ENCODE measurements at regions not wholly inside any gene's neighbourhood (a gene's known extent, or its start where the extent isn't known, plus 50 kb on each side); places are given as distances from the start of the nearest gene placed in this dataset.
"Not testable (repeated sequence)": the region's sequence is repeated elsewhere in the genome, so short reads cannot be mapped to it uniquely, and the experiment has no call there.

DNA sequence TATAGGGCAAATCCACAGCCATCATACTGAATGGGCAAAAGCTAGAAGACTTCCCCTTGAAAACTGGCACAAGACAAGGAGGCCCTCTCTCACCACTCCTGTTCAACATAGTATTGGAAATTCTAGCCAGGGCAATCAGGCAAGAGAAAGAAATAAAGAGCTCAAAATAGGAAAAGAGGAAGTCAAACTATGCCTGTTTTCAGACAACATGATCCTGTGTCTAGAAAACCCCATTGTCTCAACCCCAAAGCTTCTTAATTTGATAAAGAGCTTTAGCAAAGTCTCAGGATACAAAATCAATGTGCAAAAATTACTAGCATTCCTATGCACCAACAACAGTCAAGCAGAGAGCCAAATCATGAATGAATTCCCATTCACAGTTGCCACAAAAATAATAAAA is 160.3 kb downstream of the CXXC4 start:
- DNase-seq (ENCODE audit: low read depth in 4 of 4, low spot score in 2 of 4): no peak

DNA sequence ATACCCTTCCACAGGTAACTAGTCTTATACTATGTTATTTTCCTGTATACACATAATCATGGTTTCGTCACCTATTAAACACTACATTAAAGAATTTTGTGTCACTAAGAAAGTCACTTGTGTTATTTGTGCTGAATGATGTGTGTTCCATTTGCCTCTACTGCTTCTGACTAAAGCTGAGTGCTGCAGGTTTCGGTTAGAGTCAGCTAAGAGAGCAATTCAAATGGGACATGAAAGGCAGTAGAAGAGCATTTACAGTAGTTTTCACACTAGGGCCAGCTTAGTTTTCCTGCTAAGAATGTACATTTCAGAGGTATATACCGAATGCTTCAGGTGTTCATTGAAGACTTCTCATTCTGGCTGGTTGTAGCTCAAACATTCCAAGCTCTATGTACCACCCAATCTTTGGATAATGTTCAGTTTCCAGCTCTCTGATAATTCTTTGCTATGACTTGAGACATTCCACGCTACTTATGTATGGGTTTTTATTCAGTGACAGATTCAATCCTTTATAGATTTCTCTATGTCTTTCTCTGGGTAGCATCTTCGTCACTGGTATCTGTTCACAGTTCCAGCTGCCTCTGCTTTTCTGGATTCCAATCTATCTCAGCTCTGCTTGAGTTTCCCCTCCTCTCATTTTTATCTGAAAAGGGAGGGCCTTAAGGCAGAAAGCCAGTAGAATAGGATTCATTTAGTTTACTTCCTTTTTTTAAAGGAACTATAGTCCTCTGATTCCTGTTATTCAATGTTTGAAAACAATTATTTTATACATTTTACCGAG is 164.4 kb downstream of the CXXC4 start:
- DNase-seq (ENCODE audit: low read depth in 4 of 4, low spot score in 2 of 4): no peak

DNA sequence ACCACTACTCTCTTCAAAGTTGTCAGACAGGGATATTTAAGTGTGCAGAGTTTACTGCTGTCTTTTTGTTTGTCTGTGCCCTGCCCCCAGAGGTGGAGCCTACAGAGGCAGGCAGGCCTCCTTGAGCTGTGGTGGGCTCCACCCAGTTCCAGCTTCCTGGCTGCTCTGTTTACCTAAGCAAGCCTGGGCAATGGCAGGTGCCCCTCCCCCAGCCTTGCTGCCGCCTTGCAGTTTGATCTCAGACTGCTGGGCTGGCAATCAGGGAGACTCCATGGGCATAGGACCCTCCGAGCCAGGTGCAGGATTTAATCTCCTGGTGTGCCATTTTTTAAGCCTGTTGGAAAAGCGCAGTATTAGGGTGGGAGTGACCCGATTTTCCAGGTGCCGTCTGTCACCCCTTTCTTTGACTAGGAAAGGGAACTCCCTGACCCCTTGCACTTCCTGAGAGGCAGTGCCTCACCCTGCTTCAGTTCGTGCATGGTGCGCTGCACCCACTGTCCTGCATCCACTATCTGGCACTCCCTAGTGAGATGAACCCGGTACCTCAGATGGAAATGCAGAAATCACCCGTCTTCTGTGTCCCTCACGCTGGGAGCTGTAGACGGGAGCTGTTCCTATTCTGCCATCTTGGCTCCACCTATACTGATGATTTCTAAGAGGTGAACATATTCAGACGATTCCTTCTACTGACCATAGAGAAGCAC is 167.6 kb downstream of the CXXC4 start:
- DNase-seq (ENCODE audit: low read depth in 4 of 4, low spot score in 2 of 4): not testable (repeated sequence)

DNA sequence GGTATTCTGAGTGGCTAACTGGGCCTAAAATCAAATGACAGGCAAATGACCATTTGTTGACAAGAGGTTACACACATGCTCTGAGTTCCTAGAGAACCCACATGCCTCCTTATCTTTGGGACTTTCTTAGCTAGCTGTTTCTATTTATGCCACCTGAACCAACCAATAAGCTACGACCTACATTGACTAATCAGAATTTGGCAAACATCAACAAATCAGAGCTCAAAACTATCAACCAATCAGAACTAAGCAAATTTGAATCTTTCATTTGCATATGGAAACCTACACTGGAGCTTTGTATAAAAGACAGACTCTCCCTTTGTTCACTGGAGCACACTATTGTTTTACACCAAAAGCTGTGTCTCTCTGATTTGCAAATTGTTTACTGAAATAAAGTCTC is 192.0 kb downstream of the CXXC4 start:
- no peak for DNase-seq (ENCODE audit: low read depth in 4 of 4, low spot score in 2 of 4)

DNA sequence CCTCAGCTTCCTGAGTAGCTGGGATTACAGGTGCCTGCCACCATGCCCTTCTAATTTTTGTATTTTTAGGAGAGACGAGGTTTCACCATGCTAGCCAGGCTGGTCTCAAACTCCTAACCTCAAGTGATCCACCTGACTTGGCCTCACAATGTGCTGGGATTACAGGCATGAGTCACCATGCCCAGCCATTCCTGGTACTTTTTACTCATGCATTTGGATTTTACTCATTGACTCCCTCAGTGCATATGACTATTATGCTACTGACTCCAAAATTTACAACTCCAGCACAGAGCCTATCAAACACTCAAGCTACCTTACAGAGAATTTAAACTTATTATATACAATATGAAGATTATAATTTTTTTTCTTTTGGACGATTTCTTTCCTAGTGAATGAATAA is 199.9 kb downstream of the CXXC4 start:
- no peak for DNase-seq (ENCODE audit: low read depth in 4 of 4, low spot score in 2 of 4)

DNA sequence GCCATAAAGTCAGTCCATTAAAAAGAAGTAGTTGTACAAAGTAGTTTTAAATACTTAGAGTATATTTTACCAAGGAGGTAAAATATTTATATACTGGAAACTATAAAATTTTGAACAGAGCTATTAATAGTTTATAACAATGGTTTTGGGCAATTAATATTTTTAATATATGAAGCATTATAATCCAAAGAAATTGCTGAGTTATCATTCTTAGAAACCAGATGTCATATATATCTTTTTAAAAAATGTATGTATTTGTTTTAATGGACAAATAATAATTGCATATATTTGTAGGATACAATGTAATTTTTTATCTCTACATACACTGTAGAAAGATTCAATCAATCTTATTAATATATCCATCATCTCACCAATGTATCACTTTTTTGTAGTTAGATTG is 207.8 kb downstream of the CXXC4 start:
- DNase-seq (ENCODE audit: low read depth in 4 of 4, low spot score in 2 of 4): no peak

DNA sequence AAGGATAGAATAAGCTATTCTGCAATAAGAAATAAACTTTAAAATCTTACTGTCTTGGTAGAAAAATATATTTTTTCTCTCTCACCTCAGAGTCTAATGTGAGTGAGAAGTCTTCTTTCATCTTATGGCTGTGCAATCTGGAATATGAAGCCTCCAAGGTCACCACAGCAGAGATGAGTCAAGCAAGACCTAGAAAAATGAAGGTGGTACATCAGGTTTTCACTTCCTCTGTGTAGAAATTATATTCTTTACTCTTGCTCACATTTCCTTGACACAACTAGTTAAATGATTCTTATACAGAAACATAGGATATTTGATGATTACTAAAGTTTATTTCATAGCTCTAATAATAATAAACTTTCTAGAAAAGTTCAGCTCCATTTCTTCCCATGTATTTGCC is 211.4 kb downstream of the CXXC4 start:
- DNase-seq (ENCODE audit: low read depth in 4 of 4, low spot score in 2 of 4): no peak

DNA sequence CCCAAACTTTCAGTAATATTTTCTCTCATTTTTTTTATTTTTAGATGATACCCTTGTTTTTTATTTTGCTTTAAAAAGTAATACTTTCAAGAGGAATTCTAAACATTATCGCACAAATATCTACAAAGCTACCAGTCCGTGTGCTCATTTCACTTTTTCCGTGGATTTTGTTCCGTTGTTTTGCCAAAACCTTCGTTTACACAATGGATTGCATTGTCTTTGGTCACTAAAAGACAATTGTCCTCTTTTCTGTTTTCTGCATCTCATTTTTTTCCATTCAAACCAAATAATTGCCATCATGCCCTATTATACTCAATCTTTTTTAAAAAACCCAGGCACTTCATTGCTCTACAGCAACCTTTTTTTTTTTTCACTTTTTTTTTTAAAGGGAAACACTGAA is 214.9 kb downstream of the CXXC4 start:
- no peak for DNase-seq (ENCODE audit: low read depth in 4 of 4, low spot score in 2 of 4)

DNA sequence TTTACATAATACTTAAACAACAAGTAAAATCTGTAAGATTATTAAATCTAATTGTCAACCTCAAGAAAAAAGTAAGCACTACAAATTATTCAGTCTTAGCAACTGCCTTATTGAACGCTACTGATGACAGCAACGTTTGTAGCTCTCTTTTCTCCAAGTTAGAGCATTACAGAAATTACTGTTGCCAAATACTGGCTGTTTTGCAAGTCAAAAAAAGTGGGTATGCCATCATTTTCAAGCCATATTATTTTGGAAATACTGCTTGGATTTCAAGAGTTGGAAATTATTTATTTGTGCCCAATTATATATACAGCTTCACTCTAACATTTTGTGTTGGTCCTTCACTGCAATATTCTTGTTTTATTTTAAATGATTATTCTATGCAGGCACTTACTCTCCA is 221.7 kb downstream of the CXXC4 start:
- DNase-seq (ENCODE audit: low read depth in 4 of 4, low spot score in 2 of 4): no peak

DNA sequence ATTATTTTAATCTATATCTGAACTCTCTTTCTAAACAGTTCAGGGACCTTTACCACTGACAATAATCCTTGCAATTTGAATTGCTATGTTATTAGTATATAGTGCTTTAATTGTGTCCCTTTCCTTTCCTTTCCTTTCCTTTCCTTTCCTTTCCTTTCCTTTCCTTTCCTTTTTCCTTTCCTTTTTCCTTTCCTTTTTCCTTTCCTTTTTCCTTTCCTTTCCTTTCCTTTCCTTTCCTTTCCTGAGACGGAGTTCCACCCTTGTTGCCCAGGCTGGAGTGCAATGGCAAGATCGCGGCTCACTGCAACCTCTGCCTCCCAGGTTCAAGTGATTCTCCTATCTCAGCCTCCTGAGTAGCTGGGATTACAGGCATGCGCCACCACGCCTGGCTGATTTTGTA is 225.1 kb downstream of the CXXC4 start:
- not testable (repeated sequence) for DNase-seq (ENCODE audit: low read depth in 4 of 4, low spot score in 2 of 4)

DNA sequence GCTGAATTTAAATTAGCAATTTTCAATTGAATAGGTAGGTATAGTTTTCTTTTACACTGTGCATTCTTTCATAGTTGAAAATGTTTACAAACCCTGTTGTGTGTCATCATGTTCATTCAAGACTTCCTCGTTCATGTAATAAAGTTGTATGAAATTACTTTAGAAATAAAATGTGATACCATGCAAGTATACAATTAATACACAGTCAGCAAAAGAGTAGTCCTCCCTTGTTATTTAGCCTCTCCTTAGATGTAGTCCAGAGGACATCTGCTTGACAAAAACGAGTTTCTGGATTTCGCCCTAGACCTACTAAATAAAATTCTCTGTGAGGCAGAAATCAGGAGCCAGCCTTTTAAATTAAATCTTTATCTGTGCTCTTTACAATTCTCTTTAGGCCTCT is 231.6 kb downstream of the CXXC4 start:
- DNase-seq (ENCODE audit: low read depth in 4 of 4, low spot score in 2 of 4): no peak

DNA sequence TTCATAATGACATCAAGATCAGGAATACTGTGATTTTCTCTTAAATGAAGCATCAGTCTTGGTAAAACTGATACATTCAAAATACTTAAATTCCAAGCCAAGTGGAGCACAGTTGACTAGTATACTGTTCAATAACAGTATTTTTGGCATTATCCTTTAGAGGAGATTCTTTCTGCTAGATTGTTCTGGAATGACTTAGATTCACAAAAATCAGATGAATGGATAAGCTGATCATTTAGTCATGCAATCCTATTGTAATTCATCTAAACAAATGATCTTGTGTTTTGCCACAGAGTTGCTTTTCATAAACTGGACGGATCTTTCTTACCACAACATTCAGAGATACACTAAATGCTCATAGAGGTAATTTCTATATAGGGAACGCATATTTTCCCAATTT is 232.0 kb downstream of the CXXC4 start:
- no peak for DNase-seq (ENCODE audit: low read depth in 4 of 4, low spot score in 2 of 4)

DNA sequence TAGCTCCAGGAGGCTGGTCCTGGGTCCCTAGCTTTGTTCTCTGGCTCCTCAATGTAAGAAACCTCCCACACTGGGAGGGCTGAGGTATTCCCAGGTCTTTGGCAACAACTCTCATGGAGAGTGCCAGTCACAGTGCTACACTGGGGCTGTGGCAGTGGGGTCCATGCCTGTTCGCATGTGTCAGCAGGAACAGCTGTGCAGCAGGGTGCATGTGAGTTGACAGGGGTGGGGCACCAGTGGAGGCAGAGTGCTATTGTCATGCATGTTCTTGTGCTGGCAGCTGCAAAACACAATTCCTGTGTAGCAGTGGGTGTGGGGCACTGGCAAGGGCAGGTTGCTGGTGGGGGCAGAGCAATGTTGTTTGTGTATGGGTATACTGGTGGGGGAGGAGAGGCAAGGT is 246.0 kb downstream of the CXXC4 start:
- DNase-seq (ENCODE audit: low read depth in 4 of 4, low spot score in 2 of 4): no peak

DNA sequence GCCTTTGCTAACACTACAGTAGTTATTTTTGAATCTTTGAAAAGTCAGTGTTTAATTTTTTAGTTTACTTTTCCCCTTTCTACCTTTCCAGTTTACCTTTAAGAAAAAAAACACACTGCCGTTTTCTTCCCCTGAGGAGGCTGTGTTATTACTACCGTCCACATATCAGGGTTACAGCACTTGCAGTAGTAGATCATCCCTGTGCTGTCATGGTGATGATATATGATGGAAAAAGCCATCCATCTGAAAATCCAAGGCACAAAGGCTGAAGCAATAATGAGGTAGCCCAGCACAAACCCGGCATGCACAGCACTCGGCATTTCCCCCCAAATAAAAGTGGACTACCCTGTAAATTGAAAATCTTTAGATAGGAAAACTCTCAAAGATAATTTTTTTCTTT is 258.7 kb downstream of the CXXC4 start:
- DNase-seq (ENCODE audit: low read depth in 4 of 4, low spot score in 2 of 4): no peak

DNA sequence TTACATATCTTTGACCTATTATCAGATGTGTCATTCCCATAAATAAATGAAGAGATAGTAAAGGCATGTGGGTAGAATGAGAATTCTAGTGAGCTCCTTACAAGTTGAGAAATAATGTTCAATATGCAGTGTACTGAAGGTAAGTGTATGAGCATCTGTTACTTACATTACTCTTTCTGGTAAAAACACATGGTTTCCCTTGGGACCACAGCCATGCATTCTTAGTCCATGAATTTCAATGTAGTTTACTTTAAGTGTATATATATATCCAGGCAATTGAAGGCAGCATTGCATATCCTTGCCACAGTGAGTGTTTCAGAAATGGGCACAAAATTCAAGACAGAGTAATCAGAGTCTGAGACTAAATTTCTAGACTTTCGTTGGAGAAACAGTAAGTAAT is 277.2 kb downstream of the CXXC4 start:
- DNase-seq (ENCODE audit: low read depth in 4 of 4, low spot score in 2 of 4): no peak

DNA sequence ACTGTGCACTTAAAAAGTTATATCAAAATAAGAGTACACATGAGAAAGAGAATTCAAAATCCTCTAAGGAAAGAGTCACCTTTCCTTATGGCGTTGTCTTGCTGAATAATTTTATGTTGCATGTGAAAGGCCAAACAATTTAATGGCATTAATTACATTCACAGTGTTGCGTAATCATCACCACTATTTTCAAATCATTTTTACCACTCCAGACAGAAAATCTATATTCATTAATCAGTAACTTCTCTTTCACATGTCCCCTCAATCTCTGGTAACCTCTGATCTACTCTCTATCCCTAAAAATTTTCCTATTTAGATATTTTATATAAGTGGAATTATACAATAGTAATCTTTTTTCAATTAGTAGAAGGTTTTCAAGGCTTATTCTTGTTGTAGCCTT is 283.0 kb downstream of the CXXC4 start:
- DNase-seq (ENCODE audit: low read depth in 4 of 4, low spot score in 2 of 4): no peak

DNA sequence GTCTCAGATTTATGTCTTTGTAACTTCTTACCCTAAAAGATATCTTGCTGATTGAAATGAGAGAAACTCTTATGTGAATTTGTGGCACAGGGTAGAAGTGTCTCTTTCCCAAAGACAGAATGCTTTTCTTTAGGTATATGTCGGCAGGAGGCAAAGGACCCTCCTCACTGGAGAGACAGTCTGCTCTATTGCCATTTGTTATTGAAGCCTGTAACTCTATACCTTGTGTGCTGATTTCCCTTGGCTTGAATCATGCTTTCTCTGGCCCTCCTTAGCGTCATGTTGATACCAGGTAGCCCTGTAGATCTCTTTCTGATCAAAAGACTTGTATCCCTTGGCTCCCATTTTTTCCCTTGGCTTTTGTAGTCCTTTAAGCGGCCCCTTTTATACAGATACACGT is 284.3 kb downstream of the CXXC4 start:
- no peak for DNase-seq (ENCODE audit: low read depth in 4 of 4, low spot score in 2 of 4)

DNA sequence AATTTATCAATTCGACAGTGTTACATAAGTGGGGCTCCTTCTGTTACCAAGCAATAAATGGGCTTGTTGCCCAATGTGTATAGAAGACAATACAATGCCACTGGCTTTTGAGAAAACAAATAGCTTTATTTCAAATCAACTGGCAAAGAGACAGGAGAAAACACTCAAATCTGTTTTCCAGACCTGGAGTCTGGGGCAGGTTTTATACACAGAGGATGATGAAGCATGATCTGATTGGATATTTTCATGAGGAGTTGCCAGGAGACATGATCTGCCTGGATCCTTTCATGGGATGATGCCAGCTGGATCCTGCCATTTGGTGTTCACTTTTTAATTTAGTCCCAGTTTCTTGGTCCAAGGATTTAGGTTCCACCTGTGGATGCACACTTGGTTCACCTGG is 287.9 kb downstream of the CXXC4 start:
- DNase-seq (ENCODE audit: low read depth in 4 of 4, low spot score in 2 of 4): no peak

DNA sequence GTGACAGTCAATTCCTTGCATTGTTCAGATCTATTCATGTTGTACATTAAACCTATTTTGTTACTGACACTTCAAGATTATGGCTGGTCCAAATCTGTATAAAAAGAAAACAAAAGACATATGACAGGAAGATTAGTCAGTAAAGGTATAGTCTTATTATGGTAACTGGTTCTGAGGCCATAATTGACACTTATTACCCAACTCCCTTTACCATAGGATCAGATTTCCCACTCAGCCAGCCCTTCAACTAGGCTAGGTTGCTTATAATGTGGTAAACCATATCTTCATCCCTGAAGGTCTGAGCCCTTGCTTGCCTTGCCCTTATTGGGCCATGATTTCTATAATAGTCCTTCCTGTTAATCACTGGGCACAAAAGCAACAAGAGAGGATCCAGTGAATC is 289.6 kb downstream of the CXXC4 start:
- no peak for DNase-seq (ENCODE audit: low read depth in 4 of 4, low spot score in 2 of 4)

DNA sequence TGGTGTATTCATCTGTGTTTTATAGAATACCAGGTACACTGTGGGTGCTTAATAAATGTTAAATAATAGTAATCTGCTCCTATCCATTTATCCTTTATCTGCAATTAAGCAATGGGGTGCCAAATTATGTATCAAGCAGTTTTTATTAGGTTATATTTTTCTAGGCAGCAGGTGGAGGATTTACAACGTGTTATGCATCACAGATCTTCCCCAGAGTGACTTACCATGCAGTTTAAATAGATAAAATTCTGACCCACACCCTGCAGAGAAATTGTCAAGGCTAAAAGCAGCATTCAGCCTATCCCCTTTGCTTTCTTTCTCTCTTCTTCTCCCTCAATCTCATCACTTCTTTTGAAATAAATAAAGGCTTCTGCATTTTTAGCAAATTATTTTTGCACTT is 306.4 kb downstream of the CXXC4 start:
- DNase-seq (ENCODE audit: low read depth in 4 of 4, low spot score in 2 of 4): no peak

DNA sequence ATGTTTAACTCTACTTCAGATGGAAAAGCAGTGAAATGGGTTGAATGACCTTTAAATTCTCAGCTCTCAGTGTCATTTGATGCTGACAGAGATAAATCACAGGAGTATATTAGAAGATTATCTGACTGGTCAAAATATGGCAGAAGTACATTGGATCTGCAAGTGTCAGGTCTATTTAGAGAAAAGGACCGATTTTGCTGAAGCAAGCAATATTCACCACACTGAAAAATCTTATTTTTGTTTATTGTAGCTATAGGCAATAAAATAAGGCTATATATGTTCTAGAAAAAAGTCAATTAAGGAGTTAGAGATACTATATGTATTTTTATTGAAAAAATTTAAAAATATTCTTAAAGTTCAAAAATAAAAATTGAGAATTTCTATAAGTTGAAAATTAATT is 325.3 kb downstream of the CXXC4 start:
- no peak for DNase-seq (ENCODE audit: low read depth in 4 of 4, low spot score in 2 of 4)

DNA sequence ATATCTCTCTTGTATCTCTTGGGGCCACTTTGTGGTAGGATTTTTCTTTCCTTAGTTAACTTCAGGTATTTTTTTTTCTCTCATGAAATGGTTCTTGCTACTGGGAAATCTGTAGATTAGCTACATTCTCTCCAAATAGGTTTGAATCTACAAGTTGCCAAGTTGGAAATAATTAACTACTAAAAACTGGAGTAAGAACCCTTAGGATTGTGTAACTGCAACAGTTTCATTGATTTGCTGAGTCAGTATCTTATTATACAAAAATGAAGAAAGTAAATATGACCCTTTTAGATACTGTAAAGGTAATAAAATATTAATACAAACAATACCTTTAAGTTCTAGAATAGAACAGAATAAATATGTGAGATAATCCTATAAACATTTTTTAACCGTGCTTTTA is 327.9 kb downstream of the CXXC4 start:
- no peak for DNase-seq (ENCODE audit: low read depth in 4 of 4, low spot score in 2 of 4)

DNA sequence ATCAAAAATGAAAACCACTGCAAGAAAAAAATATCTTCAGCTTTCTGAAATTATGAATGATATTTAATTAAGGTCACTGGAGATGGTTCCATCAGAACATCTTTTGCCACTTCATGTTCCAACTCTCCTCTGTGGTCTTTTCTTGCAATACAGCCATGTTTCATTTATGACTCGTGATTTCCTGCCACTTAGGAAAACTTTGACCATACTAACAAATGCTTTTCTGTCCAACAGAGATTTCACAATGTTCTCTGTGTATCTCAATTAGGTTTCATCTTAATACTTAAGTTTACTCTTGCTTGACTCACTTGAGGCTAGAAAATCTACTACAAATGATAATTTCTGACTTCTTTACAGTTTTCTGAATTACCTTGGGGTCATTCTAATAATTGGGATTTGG is 330.9 kb downstream of the CXXC4 start:
- DNase-seq (ENCODE audit: low read depth in 4 of 4, low spot score in 2 of 4): no peak
